C4-2B (cell line): ENCODE measurements at regions not wholly inside any gene's neighbourhood (a gene's known extent, or its start where the extent isn't known, plus 50 kb on each side); places are given as distances from the start of the nearest gene placed in this dataset.

Source experiments
- CTCF ChIP-seq: fragments of 450-650 bp; conservative IDR thresholded peaks from 2 replicates; pipeline ENCODE4 v1.5.1; 2017; ENCODE audit warnings: mild to moderate bottlenecking
- ZFX ChIP-seq: fragments of 450-650 bp; IDR thresholded peaks from 2 replicates; pipeline ENCODE4 v1.6.1; 2017

- TF ChIP-seq CTCF, result no peak
- no peak for TF ChIP-seq ZFX
These were observed 770.6 kb upstream of the GYPC start for GRCh38 chr2:125885340-125885739.
